H1 (cell line): ENCODE measurements at regions not wholly inside any gene's neighbourhood (a gene's known extent, or its start where the extent isn't known, plus 50 kb on each side); places are given as distances from the start of the nearest gene placed in this dataset.

Experiments used
- CTCF ChIA-PET: fragments of 300-600 bp; sonication (Branson Sonifier 250); formaldehyde crosslinking; loops from one replicate; lab custom pipeline; 2021; ENCODE audit not compliant: partially characterized antibody; lab: Charles Lee
- POLR2A ChIA-PET: fragments of 300-600 bp; sonication (Branson Sonifier 250); formaldehyde crosslinking; loops from one replicate; lab custom pipeline; 2021; ENCODE audit warnings: inconsistent platforms; ENCODE audit not compliant: partially characterized antibody; lab: Charles Lee
- DNase-seq, 2 experiments: peaks; one replicate each; pipeline versions ENCODE4 v3.0.0 to v3.0.0-alpha.2; 2010 to 2022; ENCODE audit warnings: low spot score in 2 of 2, low read depth in 1 of 2, mixed read lengths in 1 of 2
- FAIRE-seq: peaks from 2 replicates; lab custom pipeline; 2011; peaks lifted over from hg19 to GRCh38; lab: Jason Lieb, UNC
- H2AFZ ChIP-seq: 2 replicates; pipeline ENCODE4 v1.8.1; 2012; ENCODE audit warnings: low read length, inconsistent platforms
- H2AK5ac ChIP-seq: 2 replicates; pipeline ENCODE4 v1.6.1; 2013; ENCODE audit warnings: low read depth, low read length
- H2BK120ac ChIP-seq: replicated peaks from 2 replicates; pipeline ENCODE3; 2013; ENCODE audit warnings: low read depth, low read length, inconsistent platforms
- H2BK12ac ChIP-seq: 2 replicates; pipeline ENCODE4 v1.6.1; 2013; ENCODE audit warnings: low read depth, low read length
- H2BK15ac ChIP-seq: 2 replicates; pipeline ENCODE4 v1.6.1; 2013; ENCODE audit warnings: low read length
- H2BK20ac ChIP-seq: 2 replicates; pipeline ENCODE4 v1.6.1; 2013; ENCODE audit warnings: low read length
- H2BK5ac ChIP-seq: 2 replicates; pipeline ENCODE4 v1.6.1; 2013; ENCODE audit warnings: low read depth, low read length
- H3K14ac ChIP-seq: 2 replicates; pipeline ENCODE4 v1.6.1; 2013; ENCODE audit warnings: inconsistent platforms; ENCODE audit not compliant: insufficient read length
- H3K18ac ChIP-seq: 2 replicates; pipeline ENCODE4 v1.6.1; 2013; ENCODE audit warnings: low read length; ENCODE audit errors: extremely low read depth
- H3K23ac ChIP-seq: 2 replicates; pipeline ENCODE4 v1.6.1; 2013; ENCODE audit warnings: inconsistent platforms; ENCODE audit not compliant: insufficient read length
- H3K23me2 ChIP-seq: 2 replicates; pipeline ENCODE4 v1.6.1; 2013; ENCODE audit warnings: low read depth, low read length
- H3K27ac ChIP-seq: 2 replicates; pipeline ENCODE4 v1.6.1; 2011; ENCODE audit warnings: low read depth, low read length, inconsistent platforms
- H3K27me3 ChIP-seq, 4 experiments: replicated peaks in 1 of 4; 1 replicate in 1 of 4; 2 replicates in 3 of 4; pipeline versions ENCODE4 v1.6.1 to v1.8.1; 2011 to 2013; ENCODE audit warnings: low read length in 3 of 4, mild to moderate bottlenecking in 3 of 4, inconsistent platforms in 2 of 4, mixed read lengths in 2 of 4, moderate library complexity in 1 of 4; ENCODE audit not compliant: control insufficient read depth in 3 of 4, insufficient read depth in 3 of 4; ENCODE audit errors: extremely low read depth in 1 of 4
- H3K36me3 ChIP-seq, 4 experiments: 2 replicates each; pipeline versions ENCODE4 v1.6.1 to v1.8.1; 2011 to 2013; ENCODE audit warnings: mild to moderate bottlenecking in 4 of 4, low read length in 3 of 4, moderate library complexity in 2 of 4, control low read depth in 1 of 4, inconsistent platforms in 1 of 4; ENCODE audit not compliant: insufficient read depth in 4 of 4, control insufficient read depth in 2 of 4
- H3K4ac ChIP-seq: replicated peaks from 2 replicates; pipeline ENCODE3; 2013; ENCODE audit warnings: low read length, low read depth, mixed read lengths, inconsistent platforms; ENCODE audit not compliant: insufficient read length
- H3K4me1 ChIP-seq, 4 experiments: replicated peaks in 1 of 4; 1 replicate in 1 of 4; 2 replicates in 3 of 4; pipeline versions ENCODE4 v1.6.1 to v1.8.1; 2011 to 2013; ENCODE audit warnings: low read length in 3 of 4, inconsistent platforms in 2 of 4, mixed read lengths in 1 of 4; ENCODE audit not compliant: insufficient read depth in 4 of 4, control insufficient read depth in 3 of 4
- H3K4me2 ChIP-seq, 2 experiments: 2 replicates each; pipeline versions ENCODE4 v1.6.1 to v1.8.1; 2011 to 2013; ENCODE audit warnings: low read depth in 2 of 2, low read length in 2 of 2, control low read depth in 1 of 2, inconsistent platforms in 1 of 2, mild to moderate bottlenecking in 1 of 2; ENCODE audit not compliant: insufficient read depth in 1 of 2
- H3K4me3 ChIP-seq, 4 experiments: fragments of 200-600, 300-600 bp in 1 of 4; sonication (generic), shearing (Covaris generic), sonication (Bioruptor Twin) in 1 of 4; 2 replicates each; pipeline versions ENCODE4 v1.5.1 to v1.8.1; 2011 to 2016; ENCODE audit warnings: low read length in 4 of 4, low read depth in 3 of 4, control low read depth in 2 of 4, inconsistent platforms in 2 of 4, mild to moderate bottlenecking in 2 of 4, mixed read lengths in 1 of 4, moderate library complexity in 1 of 4; ENCODE audit not compliant: insufficient read depth in 2 of 4; ENCODE audit errors: extremely low read depth in 1 of 4
- H3K56ac ChIP-seq: replicated peaks from 2 replicates; pipeline ENCODE3; 2013; ENCODE audit warnings: low read depth, mild to moderate bottlenecking, mixed read lengths, low read length, inconsistent platforms; ENCODE audit not compliant: insufficient read length
- H3K79me1 ChIP-seq: 2 replicates; pipeline ENCODE4 v1.6.1; 2013; ENCODE audit warnings: low read depth, low read length, control low read depth
- H3K79me2 ChIP-seq, 2 experiments: 2 replicates each; pipeline versions ENCODE4 v1.6.1 to v1.8.1; 2012 to 2013; ENCODE audit warnings: low read length in 2 of 2, mild to moderate bottlenecking in 2 of 2, inconsistent platforms in 1 of 2; ENCODE audit not compliant: insufficient read depth in 2 of 2, control insufficient read depth in 1 of 2
- H3K9ac ChIP-seq, 4 experiments: replicated peaks in 1 of 4; 1 replicate in 1 of 4; 2 replicates in 3 of 4; pipeline versions ENCODE4 v1.6.1 to v1.8.1; 2011 to 2013; ENCODE audit warnings: low read depth in 3 of 4, low read length in 3 of 4, control low read depth in 2 of 4, mild to moderate bottlenecking in 2 of 4, moderate library complexity in 2 of 4, inconsistent platforms in 1 of 4; ENCODE audit errors: extremely low read depth in 1 of 4
- H3K9me3 ChIP-seq, 2 experiments: 2 replicates each; pipeline versions ENCODE4 v1.6.1 to v1.8.1; 2012 to 2013; ENCODE audit warnings: mild to moderate bottlenecking in 2 of 2, moderate library complexity in 2 of 2, control low read depth in 1 of 2, inconsistent platforms in 1 of 2, low read depth in 1 of 2, low read length in 1 of 2, mixed read lengths in 1 of 2; ENCODE audit not compliant: insufficient read depth in 2 of 2
- H4K20me1 ChIP-seq, 2 experiments: replicated peaks in 1 of 2; 2 replicates each; pipeline versions ENCODE3 to v1.8.1; 2011 to 2013; ENCODE audit warnings: inconsistent platforms in 2 of 2, low read length in 2 of 2, mild to moderate bottlenecking in 1 of 2; ENCODE audit not compliant: insufficient read depth in 2 of 2, control insufficient read depth in 1 of 2
- H4K5ac ChIP-seq: 2 replicates; pipeline ENCODE4 v1.6.1; 2013; ENCODE audit warnings: low read length, low read depth, mixed read lengths, inconsistent platforms; ENCODE audit not compliant: insufficient read length
- H4K8ac ChIP-seq: 2 replicates; pipeline ENCODE4 v1.8.0; 2013; ENCODE audit warnings: mild to moderate bottlenecking, moderate library complexity, low read length, inconsistent platforms; ENCODE audit not compliant: insufficient read depth; ENCODE audit errors: extremely low read depth
- H4K91ac ChIP-seq: replicated peaks from 2 replicates; pipeline ENCODE3; 2013; ENCODE audit warnings: low read length, mixed read lengths, inconsistent platforms; ENCODE audit not compliant: insufficient read length
- CHD2 ChIP-seq: IDR thresholded peaks from 2 replicates; pipeline ENCODE4 v1.6.1; 2012; ENCODE audit warnings: low read length, improper control_type of control experiment
- GABPA ChIP-seq: IDR thresholded peaks from 2 replicates; pipeline ENCODE4 v1.6.1; 2011; ENCODE audit warnings: mild to moderate bottlenecking, low read length, moderate library complexity, borderline replicate concordance; ENCODE audit not compliant: insufficient read depth
- JUND ChIP-seq: IDR thresholded peaks from 2 replicates; pipeline ENCODE4 v1.6.1; 2011; ENCODE audit warnings: mild to moderate bottlenecking, improper control_type of control experiment, low read length
- POU5F1 ChIP-seq: IDR thresholded peaks from 2 replicates; pipeline ENCODE4 v1.6.1; 2011; ENCODE audit warnings: low read depth, mild to moderate bottlenecking, low read length, moderate library complexity
- SP2 ChIP-seq: IDR thresholded peaks from 2 replicates; pipeline ENCODE4 v1.6.1; 2012; ENCODE audit warnings: mild to moderate bottlenecking, low read length, inconsistent platforms
- TAF7 ChIP-seq: optimal IDR thresholded peaks from 2 replicates; pipeline ENCODE3; 2011; ENCODE audit warnings: low read depth, mild to moderate bottlenecking, inconsistent platforms, low read length, moderate library complexity, borderline replicate concordance
- TCF12 ChIP-seq: IDR thresholded peaks from 2 replicates; pipeline ENCODE4 v1.6.1; 2011; ENCODE audit warnings: low read depth, mild to moderate bottlenecking, low read length
- WGBS, 2 experiments: shearing (Covaris generic) in 1 of 2; methylation state at CpG; one replicate each; pipeline versions ENCODE4 v1.1.6 to v1.1.7; 2013 to 2015; ENCODE audit warnings: low lambda C conversion rate in 2 of 2, mixed read lengths in 2 of 2, inconsistent platforms in 1 of 2, low coverage in 1 of 2, missing lambda C conversion rate in 1 of 2; ENCODE audit not compliant: insufficient replicate concordance in 2 of 2, insufficient coverage in 1 of 2, insufficient read length in 1 of 2; ENCODE audit errors: extremely low coverage in 1 of 2, missing lambda C conversion rate in 1 of 2; 5-methylcytosine and 5-hydroxymethylcytosine counted together
- TF ChIP-seq, protein P1 (sequence below): IDR thresholded peaks from 2 replicates; pipeline ENCODE4 v1.6.1; 2011; ENCODE audit warnings: low read length, improper control_type of control experiment
- TF ChIP-seq, protein P2 (sequence below): IDR thresholded peaks from 2 replicates; pipeline ENCODE4 v1.6.1; 2012; ENCODE audit warnings: low read length, inconsistent platforms

DNA sequence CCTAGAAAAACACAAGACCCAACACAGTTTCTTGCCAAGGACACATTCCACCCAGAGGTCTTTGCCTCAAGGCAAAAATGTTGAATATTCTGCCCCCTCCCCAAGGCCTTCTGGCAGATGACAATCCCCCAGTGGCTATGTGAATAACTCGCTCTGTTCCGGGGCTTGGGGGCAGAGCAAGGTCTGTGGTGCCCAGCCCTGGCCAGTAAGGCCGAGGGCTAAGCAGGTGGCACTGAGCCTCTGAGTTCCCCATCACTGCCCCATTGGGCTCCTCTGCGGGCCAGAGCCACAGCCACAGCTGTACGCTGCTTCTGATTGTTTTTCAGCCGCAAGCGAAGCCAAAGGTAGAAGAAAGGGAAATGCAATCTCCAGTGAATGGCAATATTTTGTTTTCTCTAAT is 567.9 kb downstream of the CCDC171 start:
- Histone ChIP-seq H3K23me2 (no peaks in the 10 kb centered on the region), H3K14ac (no peak overlapping the region), H3K4me3 (no peak overlapping the region), H3K9ac (no peak overlapping the region), H3K36me3 (no peaks in the 10 kb centered on the region), H2BK120ac (no peak overlapping the region), H3K4ac (no peak overlapping the region), H4K91ac (no peak overlapping the region), H2AFZ (no peak overlapping the region), H3K18ac (no peak overlapping the region), H3K23ac (no peak overlapping the region), H3K79me2 (no peaks in the 10 kb centered on the region), H3K27me3 (no peaks in the 10 kb centered on the region), H4K5ac (no peak overlapping the region), H2BK12ac (no peak overlapping the region), H4K20me1 (no peaks in the 10 kb centered on the region), H2BK20ac (no peak overlapping the region), H2BK5ac (no peak overlapping the region), H3K4me1 (peaks cover 0 to 2% (median 0%) of the 10 kb centered on the region in 4 experiments; a peak in 2 of 7 replicates), H3K79me1 (no peaks in the 10 kb centered on the region), H3K56ac (no peak overlapping the region), H3K9me3 (no peaks in the 10 kb centered on the region), H2BK15ac (no peak overlapping the region), H4K8ac (no peak overlapping the region), H3K27ac (no peak overlapping the region), H2AK5ac (no peak overlapping the region), H3K4me2 (no peak overlapping the region)
- TF ChIP-seq, protein P1, sequence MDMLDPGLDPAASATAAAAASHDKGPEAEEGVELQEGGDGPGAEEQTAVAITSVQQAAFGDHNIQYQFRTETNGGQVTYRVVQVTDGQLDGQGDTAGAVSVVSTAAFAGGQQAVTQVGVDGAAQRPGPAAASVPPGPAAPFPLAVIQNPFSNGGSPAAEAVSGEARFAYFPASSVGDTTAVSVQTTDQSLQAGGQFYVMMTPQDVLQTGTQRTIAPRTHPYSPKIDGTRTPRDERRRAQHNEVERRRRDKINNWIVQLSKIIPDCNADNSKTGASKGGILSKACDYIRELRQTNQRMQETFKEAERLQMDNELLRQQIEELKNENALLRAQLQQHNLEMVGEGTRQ, result no peak
- TF ChIP-seq POU5F1 (no peak), SP2 (no peak), TCF12 (no peak), GABPA (no peak), CHD2 (no peak), JUND (no peak), TAF7 (no peak)
- TF ChIP-seq, protein P2, sequence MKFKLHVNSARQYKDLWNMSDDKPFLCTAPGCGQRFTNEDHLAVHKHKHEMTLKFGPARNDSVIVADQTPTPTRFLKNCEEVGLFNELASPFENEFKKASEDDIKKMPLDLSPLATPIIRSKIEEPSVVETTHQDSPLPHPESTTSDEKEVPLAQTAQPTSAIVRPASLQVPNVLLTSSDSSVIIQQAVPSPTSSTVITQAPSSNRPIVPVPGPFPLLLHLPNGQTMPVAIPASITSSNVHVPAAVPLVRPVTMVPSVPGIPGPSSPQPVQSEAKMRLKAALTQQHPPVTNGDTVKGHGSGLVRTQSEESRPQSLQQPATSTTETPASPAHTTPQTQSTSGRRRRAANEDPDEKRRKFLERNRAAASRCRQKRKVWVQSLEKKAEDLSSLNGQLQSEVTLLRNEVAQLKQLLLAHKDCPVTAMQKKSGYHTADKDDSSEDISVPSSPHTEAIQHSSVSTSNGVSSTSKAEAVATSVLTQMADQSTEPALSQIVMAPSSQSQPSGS, result no peak
- DNase-seq, result no peak
- 92% methylated on average over 7 of the region's 7 CpGs; no CpG with 5 or more reads in 1 of the 2 experiments for WGBS, 2 experiments
- no peak for FAIRE-seq
- ChIA-PET CTCF (interaction anchor here (5.2 kb wide), 1 partner anchor 12 kb away, joined by 27 read pairs; no protein-coding TSS in a partner anchor), POLR2A (no interaction called here)
